OCI-LY7 (cell line): ENCODE measurements at regions not wholly inside any gene's neighbourhood (a gene's known extent, or its start where the extent isn't known, plus 50 kb on each side); places are given as distances from the start of the nearest gene placed in this dataset.
A peak's percentile ranks its signal among the peaks of the same experiment; 100 is the strongest.

ENCODE experiments used
- BruUV-seq: library from RNA; stranded (reverse); fragments of 400-500 nt; replicated peaks from 2 replicates; lab custom pipeline; 2021; lab: Mats Ljungman, UMichigan
- CTCF ChIA-PET: fragments of 300-600 bp; sonication (Branson Sonifier 250); formaldehyde crosslinking; loops from one replicate; lab custom pipeline; 2022; ENCODE audit warnings: antibody characterized with exemption; ENCODE audit not compliant: unreplicated experiment; lab: Charles Lee
- POLR2A ChIA-PET: fragments of 300-600 bp; sonication (Branson Sonifier 250); formaldehyde crosslinking; loops from one replicate; lab custom pipeline; 2022; ENCODE audit warnings: antibody characterized with exemption; lab: Charles Lee
- DNase-seq: peaks from one replicate; pipeline ENCODE4 v3.0.0-alpha.2; 2015; ENCODE audit warnings: low spot score
- H2AFZ ChIP-seq: fragments of 200-600 bp; sonication (generic), shearing (Covaris generic); 2 replicates; pipeline ENCODE4 v1.6.1; 2014; ENCODE audit warnings: mild to moderate bottlenecking, antibody characterized with exemption, low read length, moderate library complexity
- H3K27ac ChIP-seq: fragments of 200-600 bp; sonication (generic); 2 replicates; pipeline ENCODE4 v1.5.1; 2014; ENCODE audit warnings: mixed run types, low read depth, mild to moderate bottlenecking, moderate library complexity, low read length, inconsistent platforms; ENCODE audit not compliant: poor library complexity, severe bottlenecking
- H3K36me3 ChIP-seq: fragments of 200-600 bp; sonication (generic); 2 replicates; pipeline ENCODE4 v1.6.1; 2014; ENCODE audit warnings: mild to moderate bottlenecking, antibody characterized with exemption, low read length, moderate library complexity, mixed read lengths; ENCODE audit not compliant: insufficient read depth
- H3K4me1 ChIP-seq: fragments of 200-600 bp; sonication (generic); 2 replicates; pipeline ENCODE4 v1.5.1; 2014; ENCODE audit warnings: mild to moderate bottlenecking, low read length; ENCODE audit not compliant: insufficient read depth, poor library complexity, severe bottlenecking
- H3K4me2 ChIP-seq: fragments of 200-600 bp; sonication (generic); 2 replicates; pipeline ENCODE4 v1.6.1; 2014; ENCODE audit warnings: mild to moderate bottlenecking, low read length
- H3K4me3 ChIP-seq: fragments of 200-600 bp; sonication (generic); 2 replicates; pipeline ENCODE4 v1.5.1; 2014; ENCODE audit warnings: mild to moderate bottlenecking, low read depth, low read length; ENCODE audit not compliant: poor library complexity, severe bottlenecking
- H3K79me2 ChIP-seq: fragments of 200-600 bp; sonication (generic); 2 replicates; pipeline ENCODE4 v1.6.1; 2016; ENCODE audit warnings: low read depth, mild to moderate bottlenecking, low read length, moderate library complexity, mixed read lengths; ENCODE audit not compliant: insufficient read depth
- H3K9me2 ChIP-seq: fragments of 200-600 bp; sonication (generic); 2 replicates; pipeline ENCODE4 v1.6.1; 2016; ENCODE audit warnings: mild to moderate bottlenecking, low read length, mixed read lengths; ENCODE audit not compliant: insufficient read depth
- H3K9me3 ChIP-seq: fragments of 200-600 bp; sonication (generic); 2 replicates; pipeline ENCODE4 v1.6.1; 2014; ENCODE audit warnings: mild to moderate bottlenecking, mixed run types, low read length, mixed read lengths
- H4K20me1 ChIP-seq: fragments of 200-600 bp; sonication (generic); 2 replicates; pipeline ENCODE4 v1.6.1; 2014; ENCODE audit warnings: mild to moderate bottlenecking, antibody characterized with exemption, low read length, moderate library complexity, mixed read lengths; ENCODE audit not compliant: insufficient read depth
- CTCF ChIP-seq: fragments of 200-600 bp; sonication (generic); conservative IDR thresholded peaks from 2 replicates; pipeline ENCODE4 v1.5.1; 2014; ENCODE audit warnings: mild to moderate bottlenecking, antibody characterized with exemption, low read length, moderate library complexity, mixed read lengths
- EZH2phosphoT487 ChIP-seq: fragments of 200-600 bp; sonication (generic); IDR thresholded peaks from 2 replicates; pipeline ENCODE4 v1.6.1; 2018; ENCODE audit warnings: low read depth, borderline replicate concordance, mild to moderate bottlenecking, mixed run types, antibody characterized with exemption, low read length, moderate library complexity, mixed read lengths
- intact Hi-C: fragments of 100-400 bp; cut with micrococcal nuclease; formaldehyde crosslinking; loops from one replicate; pipeline ENCODE4 v1.10.0; 2022; ENCODE audit not compliant: unreplicated experiment

- peak; percentile 55 for DNase-seq
- Histone ChIP-seq H3K9me2 (no peaks in the 10 kb centered on the region), H4K20me1 (no peaks in the 10 kb centered on the region), H3K4me3 (no peak overlapping the region), H3K36me3 (no peaks in the 10 kb centered on the region), H3K4me2 (no peak overlapping the region), H3K79me2 (no peaks in the 10 kb centered on the region), H2AFZ (no peak overlapping the region), H3K4me1 (no peaks in the 10 kb centered on the region), H3K27ac (no peak overlapping the region), H3K9me3 (no peaks in the 10 kb centered on the region)
- intact Hi-C loops: no loop called here
- ChIA-PET CTCF (no interaction called here), POLR2A (interaction anchor here (0.9 to 1.0 kb wide), 2 partner anchors 12 to 150 kb away, joined by 4 read pairs; no protein-coding TSS in a partner anchor)
- TF ChIP-seq CTCF: peak; percentile 68
- TF ChIP-seq EZH2phosphoT487: no peak
- BruUV-seq: no TSS peak
These were observed 615.4 kb upstream of the ZFP42 start for GRCh38 chr4:187380181-187380581.

DNA sequence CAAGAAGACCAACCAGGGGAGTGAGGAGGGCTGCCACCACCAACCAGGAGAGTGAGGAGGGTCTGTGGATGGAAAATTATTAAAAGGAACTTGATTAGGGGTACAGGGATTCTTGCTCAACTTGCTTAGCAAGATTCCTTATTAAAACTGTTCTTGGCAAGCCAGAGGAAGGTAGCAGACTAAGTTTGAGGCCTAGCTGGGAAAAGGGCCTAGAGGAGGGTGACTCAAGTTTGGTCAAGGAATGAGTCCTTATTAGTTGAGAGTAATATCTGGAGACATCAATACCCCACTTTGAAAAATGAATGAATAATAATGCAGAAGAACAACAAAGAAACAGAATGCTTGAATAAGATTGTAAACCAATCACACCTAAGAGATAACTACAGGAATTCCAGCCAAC, 612.4 kb upstream of the ZFP42 start:
- ChIA-PET POLR2A (no interaction called here), CTCF (no interaction called here)
- Histone ChIP-seq H3K4me1 (no peaks in the 10 kb centered on the region), H3K36me3 (no peaks in the 10 kb centered on the region), H3K4me2 (no peak overlapping the region), H3K79me2 (no peaks in the 10 kb centered on the region), H3K9me3 (no peaks in the 10 kb centered on the region), H3K4me3 (no peak overlapping the region), H3K27ac (no peak overlapping the region), H4K20me1 (no peaks in the 10 kb centered on the region), H3K9me2 (no peaks in the 10 kb centered on the region), H2AFZ (no peak overlapping the region)
- DNase-seq: no peak
- TF ChIP-seq EZH2phosphoT487 (no peak), CTCF (no peak)
- no TSS peak for BruUV-seq
- intact Hi-C loops: no loop called here

GRCh38 chr4:187387739-187388138, 607.8 kb upstream of the ZFP42 start:
- Histone ChIP-seq H3K4me2 (no peak overlapping the region), H3K9me3 (no peaks in the 10 kb centered on the region), H3K4me3 (no peak overlapping the region), H3K4me1 (no peaks in the 10 kb centered on the region), H3K36me3 (no peaks in the 10 kb centered on the region), H3K9me2 (no peaks in the 10 kb centered on the region), H3K27ac (no peak overlapping the region), H4K20me1 (no peaks in the 10 kb centered on the region), H3K79me2 (no peaks in the 10 kb centered on the region), H2AFZ (no peak overlapping the region)
- intact Hi-C loops: no loop called here
- DNase-seq: no peak
- TF ChIP-seq EZH2phosphoT487: no peak
- ChIA-PET POLR2A (interaction anchor here (1.4 kb wide), 1 partner anchor 10 kb away, joined by 5 read pairs; no protein-coding TSS in a partner anchor), CTCF (no interaction called here)
- BruUV-seq: no TSS peak
